Cardiac fibroblast (primary cell): ENCODE measurements at regions not wholly inside any gene's neighbourhood (a gene's known extent, or its start where the extent isn't known, plus 50 kb on each side); places are given as distances from the start of the nearest gene placed in this dataset.

Experiments used
- DNase-seq, 2 donors: peaks; one replicate each; pipeline versions ENCODE4 v3.0.0 to v3.0.0-alpha.2; 2010; ENCODE audit warnings: low read depth in 2 of 2
- H3K4me3 ChIP-seq, 2 donors: replicated peaks in 1 of 2; 1 replicate in 1 of 2; 2 replicates in 1 of 2; pipeline ENCODE4 v1.5.1; 2011; ENCODE audit warnings: low read depth in 2 of 2, low read length in 2 of 2, mild to moderate bottlenecking in 2 of 2, moderate library complexity in 1 of 2
- CTCF ChIP-seq: IDR thresholded peaks from one replicate; pipeline ENCODE4 v1.5.1; 2011; ENCODE audit warnings: low read depth, mild to moderate bottlenecking, low read length, inconsistent platforms

GRCh38 chr14:101006008-101006407 is 102.5 kb upstream of the RTL1 start:
- DNase-seq: no peak
- no peak overlapping the region for H3K4me3 ChIP-seq
- no peak for TF ChIP-seq CTCF

DNA sequence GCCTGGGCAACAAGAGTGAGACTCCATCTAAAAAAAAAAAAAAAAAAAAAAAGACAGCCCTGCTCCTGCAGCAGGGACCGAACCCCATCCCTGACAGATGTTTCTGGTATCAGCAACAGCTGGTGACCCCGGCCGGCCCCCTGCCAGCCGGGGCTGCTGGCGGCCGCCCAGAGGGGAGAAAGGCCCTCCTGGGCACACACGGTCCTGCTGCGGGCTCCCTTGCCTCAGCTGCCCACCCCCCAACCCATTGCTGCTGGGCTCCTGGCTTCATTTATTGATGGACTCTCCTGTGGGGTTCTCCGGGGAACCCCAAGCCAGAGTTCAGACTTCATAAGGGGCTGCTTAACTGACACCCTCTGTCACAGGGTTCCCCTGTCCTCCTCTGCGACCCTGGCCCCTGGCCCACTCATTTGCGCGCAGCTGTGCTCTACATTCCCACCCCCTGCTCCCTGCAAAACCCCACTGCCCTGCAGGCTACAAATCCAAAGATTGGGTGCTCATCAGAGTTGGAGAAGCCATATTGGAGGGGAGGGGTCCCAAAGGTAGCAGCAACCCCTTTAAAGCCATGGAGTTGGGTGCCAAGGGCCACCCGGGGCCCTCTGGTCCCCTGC is 103.6 kb upstream of the RTL1 start:
- H3K4me3 ChIP-seq: no peak overlapping the region
- DNase-seq: no peak
- TF ChIP-seq CTCF: no peak

GRCh38 chr14:101007765-101008164 is 104.2 kb upstream of the RTL1 start:
- DNase-seq: no peak
- H3K4me3 ChIP-seq: no peak overlapping the region
- no peak for TF ChIP-seq CTCF

GRCh38 chr14:101008196-101008595 is 104.7 kb upstream of the RTL1 start:
- H3K4me3 ChIP-seq: no peak overlapping the region
- TF ChIP-seq CTCF: no peak
- no peak for DNase-seq

DNA sequence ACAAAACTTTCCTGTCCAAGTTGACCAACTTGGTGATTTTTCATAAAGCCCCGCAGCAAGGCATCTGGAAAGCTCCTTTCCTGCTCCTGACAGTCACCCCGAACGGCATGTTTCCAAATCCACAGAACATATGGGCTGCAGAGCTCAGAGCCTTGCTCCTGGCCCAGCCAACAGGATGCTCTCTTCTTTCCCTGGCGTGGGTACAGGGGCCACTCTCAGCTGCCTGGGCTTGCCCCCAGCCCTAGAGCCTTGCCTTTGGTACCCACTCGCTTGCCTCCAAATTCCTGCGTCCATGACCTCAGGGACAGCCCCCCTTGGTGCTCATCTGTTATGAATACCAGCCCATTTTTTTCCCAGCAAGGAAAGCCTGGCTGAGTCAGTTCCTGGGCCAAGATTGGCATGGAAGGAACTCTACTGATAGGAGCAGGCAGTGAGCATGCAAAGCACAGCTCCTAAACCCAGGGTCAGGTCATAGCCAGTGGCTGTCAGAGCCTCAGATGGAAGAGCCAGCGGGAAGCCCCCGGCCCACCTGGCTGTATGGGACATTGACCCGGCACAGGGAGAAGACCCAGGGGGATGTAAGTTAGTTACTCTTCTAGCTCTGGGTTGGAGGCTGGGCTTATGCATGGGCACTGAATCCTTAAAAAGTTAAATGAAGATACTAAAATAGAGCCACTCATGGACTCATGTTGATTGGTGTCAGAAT is 105.3 kb upstream of the RTL1 start:
- DNase-seq: no peak
- no peak for TF ChIP-seq CTCF
- H3K4me3 ChIP-seq: no peak overlapping the region

DNA sequence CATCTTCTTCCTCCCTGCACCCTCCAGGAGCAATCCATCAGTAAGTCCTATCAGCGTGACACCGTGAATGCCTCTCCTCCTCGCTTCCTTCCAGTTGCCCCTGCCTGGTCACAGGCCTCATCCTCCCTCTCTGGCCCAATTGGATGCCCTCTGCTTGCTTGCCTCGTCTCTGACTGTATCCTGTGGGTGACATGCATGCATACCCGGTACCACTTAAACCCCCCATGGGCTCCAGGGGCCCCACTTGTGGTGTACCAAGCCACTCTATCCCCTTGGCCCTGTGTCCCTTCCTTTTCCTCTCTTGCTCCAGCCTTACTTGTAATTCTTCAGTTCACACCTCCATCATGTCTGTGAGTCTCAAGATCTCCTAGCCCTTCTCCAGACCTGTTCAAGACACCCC is 106.0 kb upstream of the RTL1 start:
- TF ChIP-seq CTCF: no peak
- no peak overlapping the region for H3K4me3 ChIP-seq
- no peak for DNase-seq
